RKO (cell line): ENCODE measurements at regions not wholly inside any gene's neighbourhood (a gene's known extent, or its start where the extent isn't known, plus 50 kb on each side); places are given as distances from the start of the nearest gene placed in this dataset.
"Not testable (repeated sequence)": the region's sequence is repeated elsewhere in the genome, so short reads cannot be mapped to it uniquely, and the experiment has no call there.

Experiments
- DNase-seq: peaks from one replicate; pipeline ENCODE4 v3.0.0-alpha.2; 2016; ENCODE audit warnings: low spot score

DNA sequence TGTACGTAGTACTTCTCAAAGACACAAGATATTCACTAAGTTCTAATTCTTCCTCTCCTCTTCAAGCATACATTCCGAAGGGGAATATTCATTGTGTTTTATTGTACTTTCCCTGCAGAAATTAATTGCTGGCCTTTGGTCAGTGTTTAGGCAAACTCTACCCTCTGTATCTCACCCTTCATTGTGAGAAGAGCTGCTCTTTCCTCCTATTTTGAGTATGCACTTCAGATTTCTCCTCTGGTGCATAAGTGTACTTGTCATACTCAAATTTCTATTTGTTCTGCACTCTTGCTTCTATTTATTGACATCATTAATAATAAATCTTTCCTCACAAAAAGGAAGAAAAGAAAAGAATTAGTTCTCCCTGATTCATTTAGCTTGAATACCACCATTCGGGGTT is 485.4 kb upstream of the SLC8A1 start:
- no peak for DNase-seq

DNA sequence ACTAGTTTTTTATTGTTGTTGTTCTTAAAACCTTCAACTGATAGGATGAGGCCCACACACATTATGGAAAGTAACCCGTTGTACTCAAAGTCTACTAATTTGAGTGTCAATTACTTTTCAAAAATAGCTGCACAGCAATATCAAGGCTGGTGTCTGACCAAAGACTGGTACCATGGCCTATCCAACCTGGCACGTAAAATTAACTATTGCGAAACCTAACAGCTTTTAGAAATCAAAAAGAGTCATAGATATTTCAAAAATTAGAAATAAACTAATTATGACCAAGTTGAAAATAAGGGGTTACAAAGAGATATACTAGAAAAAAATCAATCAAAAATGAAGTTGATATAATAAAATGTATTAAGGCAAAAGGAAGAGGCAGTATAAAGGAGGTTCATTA is 501.5 kb upstream of the SLC8A1 start:
- DNase-seq, result no peak

DNA sequence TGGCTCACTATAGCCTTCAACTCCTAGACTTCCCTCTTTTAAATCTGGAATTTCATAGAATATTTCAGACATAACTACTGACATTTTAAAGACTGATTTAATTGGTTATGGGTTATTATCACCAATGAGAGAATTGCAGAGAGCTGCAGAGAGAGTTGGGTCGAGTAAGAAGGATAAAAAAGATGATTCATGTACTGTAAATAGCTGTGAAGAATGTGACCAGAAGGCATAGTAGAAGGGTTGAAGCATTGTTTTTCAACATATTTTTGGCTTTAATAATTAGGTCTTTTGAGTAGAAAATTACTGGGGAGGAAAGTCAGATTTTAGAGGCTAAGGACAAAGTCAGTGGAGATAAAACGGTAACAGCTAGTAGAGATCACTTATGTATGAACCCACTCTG is 503.2 kb upstream of the SLC8A1 start:
- no peak for DNase-seq

DNA sequence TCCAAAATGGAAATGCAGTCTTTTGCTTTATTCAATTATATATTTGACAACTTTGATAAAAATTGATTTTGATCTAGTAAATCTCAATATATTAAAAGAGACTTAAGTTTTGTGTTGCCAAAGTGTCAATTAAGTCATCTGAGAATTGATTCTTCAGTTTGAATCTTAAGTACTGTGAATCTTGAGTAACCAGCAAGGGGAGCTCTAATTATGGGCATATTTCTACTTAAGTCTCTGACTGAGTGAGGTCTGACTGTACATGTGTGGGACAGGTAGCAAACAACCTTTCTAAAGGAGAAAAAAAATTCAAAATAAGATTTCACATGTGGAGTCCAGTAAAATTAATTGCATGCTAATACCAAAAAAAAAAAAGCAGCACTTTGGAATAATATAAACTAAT is 503.7 kb upstream of the SLC8A1 start:
- DNase-seq, result peak; percentile 6

DNA sequence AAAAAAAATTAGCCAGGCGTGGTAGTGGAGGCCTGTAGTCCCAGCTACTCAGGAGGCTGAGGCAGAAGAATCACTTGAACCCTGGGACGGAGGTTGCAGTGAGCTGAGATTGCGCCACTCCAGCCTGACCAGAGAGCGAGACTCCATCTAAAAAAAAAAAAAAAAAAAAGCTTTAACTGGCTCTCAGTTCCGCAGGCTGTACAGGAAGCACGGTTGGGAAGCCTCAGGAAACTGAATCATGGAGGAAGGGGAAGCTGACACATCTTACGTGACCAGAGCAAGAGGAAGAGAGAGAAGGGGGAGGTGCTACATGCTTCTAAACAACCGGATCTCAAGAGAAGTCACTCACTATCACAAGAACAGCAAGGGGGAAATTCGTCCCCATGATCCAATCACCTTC is 505.6 kb upstream of the SLC8A1 start:
- DNase-seq, result peak; percentile 39

DNA sequence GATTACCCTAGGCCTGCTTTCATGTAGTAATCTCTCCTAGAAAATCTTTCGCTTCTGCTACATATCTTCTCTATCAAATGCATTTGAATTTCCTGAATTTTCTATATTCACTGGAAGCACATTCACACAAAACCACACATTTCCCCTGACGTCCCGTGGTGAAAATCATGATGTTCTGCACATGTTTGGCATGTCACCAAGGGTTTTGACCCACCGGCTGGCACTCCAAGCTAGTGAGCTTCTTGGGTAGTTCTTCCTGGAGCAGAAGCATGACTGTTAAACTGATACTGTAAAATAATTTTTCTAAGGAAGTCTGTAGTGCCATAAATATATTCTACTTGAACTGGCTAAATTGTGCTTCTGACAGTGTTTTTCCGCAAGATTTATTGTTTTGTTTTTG is 510.1 kb upstream of the SLC8A1 start:
- DNase-seq, result no peak

DNA sequence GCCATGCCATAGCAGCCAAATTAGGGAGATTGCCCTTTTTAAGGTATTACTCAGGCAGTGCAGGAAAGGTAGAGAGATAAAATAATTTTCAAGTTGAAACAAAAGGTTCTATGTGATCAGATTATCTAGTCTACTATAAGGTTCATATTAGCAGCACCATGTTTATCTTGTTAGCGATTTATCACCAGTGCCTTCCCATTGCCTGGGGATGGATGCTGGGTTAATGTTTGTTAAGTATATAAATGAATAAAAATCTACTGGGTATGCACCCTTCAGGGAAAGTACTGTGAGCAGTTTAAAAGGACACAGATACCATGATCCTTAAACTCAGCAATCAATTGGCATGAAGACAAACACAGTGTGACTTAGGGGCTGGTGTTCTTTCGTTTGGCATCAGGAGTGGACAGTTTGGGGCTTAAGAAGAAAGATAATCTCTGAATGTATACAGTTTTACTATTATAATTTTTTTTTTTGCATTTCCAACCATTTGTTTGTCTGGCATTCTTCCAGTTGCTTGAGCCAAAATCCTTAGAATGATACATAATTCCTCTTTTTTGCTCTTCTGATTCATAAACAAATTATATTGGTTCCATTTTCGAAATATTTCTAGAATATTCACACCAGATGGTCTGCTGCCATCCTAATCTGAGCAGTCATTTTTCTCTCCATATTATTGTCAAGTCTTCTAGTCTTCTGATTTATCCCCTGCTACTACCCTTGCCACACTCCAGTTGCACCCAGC is 512.8 kb upstream of the SLC8A1 start:
- no peak for DNase-seq

DNA sequence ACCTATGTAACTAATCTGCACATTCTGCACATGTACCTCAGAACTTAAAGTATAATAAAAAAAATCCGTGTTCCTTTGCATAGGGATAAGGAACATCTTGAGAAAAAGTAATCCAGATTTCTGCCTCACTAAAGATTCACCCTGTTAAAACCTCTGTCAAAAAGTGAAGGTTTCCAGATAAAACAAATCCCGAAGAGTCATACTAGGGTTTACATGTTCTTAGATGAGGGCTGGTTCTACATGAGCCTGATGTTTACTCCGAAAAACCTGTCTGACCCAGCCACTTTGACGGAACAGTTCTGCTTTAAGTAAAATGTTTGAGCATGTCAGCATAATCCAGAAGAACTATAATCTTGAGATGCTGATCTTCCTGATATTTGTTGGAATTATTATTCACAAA is 515.6 kb upstream of the SLC8A1 start:
- no peak for DNase-seq

DNA sequence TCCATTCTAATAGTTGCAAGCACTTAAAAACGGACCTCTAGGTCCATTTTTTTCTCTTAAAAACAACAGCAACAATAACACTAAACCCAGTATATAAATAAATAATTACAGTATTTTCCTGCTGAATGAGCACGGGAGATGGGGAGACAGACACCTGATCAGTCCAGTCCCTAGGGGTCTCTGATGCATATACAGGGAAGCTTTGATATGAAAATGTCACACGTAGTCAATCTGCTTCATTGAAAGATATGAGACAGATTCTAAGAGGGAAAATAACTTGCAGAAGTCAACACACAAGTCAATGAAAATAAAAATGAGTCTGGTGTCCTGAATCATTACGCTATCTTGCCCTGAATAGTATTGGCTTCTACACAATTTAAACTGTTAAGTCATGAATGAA is 523.3 kb upstream of the SLC8A1 start:
- no peak for DNase-seq

DNA sequence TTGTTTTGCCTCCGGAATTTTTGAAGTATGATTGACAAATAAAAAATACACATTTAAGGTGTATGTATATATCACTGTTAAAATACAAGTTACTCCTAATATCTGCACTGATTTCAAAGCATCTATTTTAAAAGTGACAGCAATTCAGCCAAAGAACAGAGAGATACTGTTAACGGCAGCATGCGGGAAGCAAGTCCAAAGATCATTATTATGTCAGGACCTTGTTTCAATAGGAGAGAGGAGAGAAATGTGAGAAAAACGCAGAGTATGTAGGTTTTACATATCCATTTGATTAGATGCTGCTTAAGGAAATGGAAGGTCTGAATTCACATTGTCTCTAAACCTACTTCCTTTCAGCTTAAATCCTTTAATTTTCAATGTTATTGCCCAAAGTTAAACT is 545.5 kb upstream of the SLC8A1 start:
- DNase-seq, result no peak

DNA sequence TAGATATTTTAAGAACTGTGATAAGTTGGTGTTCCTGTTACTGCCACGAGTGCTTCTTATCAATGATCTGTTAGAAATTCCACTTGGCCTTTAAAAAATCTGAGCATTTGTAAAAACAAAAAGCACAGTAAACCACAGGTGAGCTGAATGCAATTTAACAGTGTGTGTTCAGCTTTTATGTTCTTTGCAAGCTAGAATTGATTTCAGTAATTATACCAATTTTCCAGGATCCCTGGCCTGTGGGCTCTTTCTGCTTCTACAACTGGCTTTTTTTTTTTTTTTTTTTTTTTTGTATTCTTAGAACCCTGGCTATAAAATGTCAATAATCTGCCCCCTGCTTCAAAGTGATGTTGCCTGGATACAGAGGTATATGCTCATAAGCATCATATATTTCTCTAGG is 548.5 kb upstream of the SLC8A1 start:
- DNase-seq, result no peak

DNA sequence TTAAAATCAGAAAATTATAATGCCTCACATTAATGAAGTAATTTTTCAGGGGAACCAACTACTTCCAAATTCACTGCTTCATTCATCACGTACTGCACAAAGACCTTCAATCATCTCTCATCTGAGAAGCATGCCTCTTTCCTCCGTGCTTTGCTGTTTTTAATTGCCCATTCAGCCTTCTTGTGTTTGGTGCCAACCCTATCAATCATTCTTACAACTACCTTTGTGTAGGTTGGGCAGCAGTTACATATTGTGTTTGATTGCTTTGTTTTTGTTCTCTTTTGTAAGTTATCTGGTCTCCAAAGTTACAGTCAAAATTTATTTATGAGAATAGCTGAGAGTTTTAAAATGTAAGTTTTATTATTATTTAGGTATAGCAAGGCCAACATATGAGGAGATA is 549.0 kb upstream of the SLC8A1 start:
- no peak for DNase-seq

DNA sequence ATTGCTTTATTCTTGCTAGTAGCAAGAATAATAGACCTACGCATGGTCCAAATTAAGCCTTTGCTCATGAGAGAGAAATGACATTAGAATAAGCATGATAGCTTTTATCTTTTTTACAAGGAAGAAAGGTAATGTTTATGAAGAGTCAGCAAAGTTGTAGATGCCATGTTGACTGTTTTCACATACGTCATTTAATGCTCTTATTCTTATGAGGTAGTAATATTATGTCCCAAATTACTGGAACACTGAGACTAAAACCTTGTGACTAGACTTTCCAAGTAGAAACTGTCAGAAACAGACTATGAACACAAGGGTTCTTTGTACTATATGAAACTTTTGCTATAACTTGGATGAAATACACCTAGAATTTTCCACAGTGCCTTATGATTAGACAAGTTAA is 552.8 kb upstream of the SLC8A1 start:
- no peak for DNase-seq

DNA sequence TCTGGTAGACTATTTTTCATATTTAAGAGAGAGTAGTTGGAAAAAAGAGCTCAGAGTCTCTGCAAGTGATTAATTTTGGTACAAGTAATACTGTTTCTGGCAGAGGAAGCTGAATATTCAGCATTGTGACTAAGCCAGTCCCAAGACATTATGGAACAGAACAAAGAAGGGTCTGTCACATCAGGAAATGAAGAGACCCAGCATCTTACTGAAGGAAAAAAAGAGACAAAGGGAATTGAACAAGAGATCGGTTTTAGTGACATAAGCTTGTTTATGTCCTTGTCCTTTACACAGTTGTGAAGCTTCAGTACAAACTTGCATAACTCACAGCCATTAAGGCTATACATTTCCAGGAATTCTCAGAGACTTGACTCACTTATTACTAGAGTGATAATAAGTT is 568.5 kb upstream of the SLC8A1 start:
- no peak for DNase-seq

DNA sequence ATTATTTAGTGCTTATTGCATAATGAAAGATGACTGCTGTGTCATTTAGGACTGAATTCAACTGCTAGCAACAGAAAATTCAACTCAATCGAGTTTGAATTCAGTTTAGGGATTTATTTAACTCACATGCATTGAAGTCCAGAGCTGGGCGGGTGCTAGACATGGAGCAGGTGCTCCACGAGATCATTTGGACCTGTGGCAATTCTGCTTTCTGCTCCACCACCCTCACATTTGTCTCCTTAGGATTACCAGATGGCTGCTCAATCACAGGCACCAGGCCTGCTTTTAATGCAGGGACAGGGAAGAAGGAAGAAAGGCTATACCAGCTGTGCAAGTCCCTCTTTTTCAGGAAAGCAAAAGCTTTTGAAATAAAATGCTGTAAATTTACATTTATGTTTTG is 572.9 kb upstream of the SLC8A1 start:
- DNase-seq, result no peak

DNA sequence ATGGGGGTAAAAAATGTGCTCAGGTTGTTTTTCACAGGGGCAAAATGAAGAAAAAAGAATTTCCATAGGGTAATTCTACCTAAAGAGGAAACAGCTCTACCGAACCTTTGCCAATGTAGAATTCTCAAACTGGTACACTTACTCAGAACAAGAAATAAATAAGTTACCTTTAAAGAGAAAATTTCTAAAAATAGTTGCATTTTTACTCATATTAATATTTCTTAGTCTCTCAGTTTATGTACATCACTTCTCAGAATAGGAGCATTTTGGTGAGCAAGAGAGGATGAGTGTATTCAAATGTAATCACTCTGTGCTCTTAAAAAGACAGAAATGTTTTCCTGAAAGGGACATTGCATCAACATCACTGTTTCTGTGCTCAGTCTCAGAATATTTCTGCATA is 574.7 kb upstream of the SLC8A1 start:
- DNase-seq, result no peak

DNA sequence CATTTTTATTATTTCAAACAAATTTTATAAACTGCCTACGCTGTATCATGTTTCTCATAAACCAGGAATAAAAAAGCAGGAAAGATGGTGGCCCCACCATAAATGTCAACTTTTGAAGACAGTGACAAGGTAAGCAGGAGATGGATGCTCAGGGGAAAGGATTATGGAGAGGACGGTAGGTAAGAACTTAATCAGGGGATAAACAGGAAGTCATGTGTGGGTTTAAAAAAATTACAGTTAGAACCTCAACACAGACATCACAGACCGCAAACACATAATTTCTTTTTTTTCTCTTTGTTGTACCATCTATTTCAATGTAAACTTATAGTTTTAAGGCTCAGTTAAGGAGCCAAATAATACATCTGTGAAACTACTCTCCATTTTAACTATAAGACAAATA is 575.2 kb upstream of the SLC8A1 start:
- DNase-seq, result no peak

DNA sequence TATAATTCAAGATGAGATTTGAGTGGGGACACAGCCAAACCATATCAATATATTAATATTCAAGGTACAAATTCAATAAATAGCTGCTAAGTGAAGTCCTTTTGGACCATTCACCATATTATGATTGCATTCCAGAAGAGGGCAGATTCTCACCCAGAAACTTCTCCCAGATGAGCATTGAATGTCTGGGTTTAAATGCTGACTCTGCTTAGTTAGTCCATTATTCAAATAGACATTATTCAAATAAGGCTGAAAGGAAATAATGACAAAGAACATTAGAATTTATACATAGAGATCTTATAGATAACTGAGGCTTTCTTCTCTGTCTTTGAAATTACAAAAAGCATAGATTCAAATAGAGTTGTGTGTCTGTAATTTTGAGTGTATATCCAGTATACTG is 579.4 kb upstream of the SLC8A1 start:
- DNase-seq, result no peak

DNA sequence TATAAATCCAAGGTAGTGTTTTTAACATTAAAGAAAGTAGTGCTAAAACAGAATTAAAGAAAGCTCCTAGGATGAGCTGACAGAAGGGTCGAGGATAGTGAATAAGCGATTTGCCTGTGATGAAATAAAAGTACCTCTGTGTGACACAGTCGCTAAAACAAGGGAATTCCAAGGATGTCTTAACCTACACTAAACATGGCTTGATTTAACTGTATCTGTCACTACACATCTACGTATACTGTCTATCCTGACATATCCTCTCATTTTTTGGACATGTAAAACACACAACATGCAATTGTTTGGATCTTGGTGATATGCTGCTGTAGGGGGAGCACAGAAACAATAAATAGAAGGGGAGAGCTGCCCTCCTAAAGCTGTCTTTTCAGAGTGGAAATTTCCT is 580.8 kb upstream of the SLC8A1 start:
- no peak for DNase-seq

DNA sequence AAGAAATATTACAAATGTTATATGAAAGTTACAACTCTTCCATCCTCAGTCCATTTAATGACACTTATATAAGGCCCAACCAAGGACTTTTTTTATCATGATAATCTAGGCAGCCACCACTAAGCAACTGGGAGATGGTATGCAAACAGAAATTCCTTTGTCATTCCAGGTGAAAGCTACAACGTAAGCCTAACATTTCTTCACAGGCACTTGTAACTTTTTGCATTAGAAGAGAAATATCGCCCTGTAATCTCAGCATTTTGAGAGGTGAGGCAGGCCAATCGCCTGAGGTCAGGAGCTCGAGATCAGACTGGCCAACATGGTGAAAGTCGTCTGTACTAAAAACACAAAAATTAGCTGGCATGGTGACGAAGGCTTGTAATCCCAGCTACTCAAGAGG is 581.2 kb upstream of the SLC8A1 start:
- no peak for DNase-seq

DNA sequence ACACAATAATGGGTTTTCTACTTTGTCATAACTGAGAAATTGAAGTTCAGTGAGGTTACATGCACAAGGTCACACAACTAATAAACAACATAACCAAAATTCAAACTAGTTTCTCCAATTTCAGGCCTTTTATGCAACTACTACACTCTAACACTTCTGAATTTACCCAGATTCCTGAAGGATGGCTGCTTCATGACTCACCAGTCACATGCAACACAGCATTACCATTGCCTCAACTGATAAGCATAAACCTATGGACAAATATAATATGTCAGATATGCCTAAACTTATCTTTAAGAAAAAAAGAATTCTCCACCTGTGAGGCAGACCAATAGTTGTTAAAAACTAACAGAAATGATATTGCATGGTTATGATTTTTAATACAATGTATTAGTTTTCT is 586.5 kb upstream of the SLC8A1 start:
- no peak for DNase-seq

DNA sequence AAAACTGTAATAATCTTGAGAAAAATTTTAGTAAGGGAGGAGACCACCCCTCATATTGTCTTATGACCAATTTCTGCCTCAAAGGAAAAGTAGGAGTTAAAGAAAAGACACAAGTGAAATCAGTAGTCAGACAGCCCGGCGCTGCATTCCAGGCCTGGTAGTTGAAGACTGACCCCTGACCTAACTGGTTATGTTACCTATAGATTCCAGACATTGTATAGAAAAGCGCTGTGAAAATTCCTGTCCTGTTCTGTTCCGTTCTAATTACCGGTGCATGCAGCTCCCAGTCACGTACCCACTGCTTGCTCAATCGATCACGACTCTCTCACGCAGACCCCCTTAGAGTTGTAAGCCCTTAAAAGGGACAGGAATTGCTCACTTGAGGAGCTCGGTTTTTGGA is 587.9 kb upstream of the SLC8A1 start:
- not testable (repeated sequence) for DNase-seq

DNA sequence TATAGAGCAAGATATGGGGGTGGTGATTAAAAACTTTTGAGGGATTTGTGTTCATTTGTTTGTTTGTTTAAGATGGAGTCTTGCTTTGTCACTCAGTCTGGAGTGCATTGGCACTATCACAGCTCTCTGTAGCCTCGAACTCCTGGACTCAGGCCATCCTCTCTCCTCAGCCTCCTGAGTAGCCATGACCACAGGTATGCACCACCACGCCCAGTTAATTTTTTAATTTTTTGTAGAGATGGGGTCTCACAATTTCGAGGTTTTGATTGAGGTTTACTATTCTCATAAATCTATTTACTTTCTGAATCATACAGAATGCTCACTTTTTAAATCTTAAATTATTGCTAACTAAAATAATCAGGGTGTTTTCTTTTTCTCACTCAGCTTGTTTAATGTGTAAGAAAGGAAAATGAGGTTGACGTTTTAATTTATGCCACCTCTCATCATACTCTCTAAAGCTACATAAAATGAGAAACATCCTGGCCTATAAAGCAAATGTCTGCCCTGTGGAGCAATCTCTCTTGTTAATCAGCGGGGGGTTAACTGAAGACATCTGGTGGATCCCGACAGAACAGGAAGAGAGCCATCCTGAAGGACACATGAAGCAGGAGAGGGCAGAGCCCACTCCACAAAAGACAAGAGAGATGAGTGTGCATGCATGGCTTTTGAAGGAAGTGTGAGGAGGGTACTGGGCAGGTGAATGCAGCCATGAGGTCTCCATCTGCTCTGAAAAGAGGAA is 589.1 kb upstream of the SLC8A1 start:
- no peak for DNase-seq

DNA sequence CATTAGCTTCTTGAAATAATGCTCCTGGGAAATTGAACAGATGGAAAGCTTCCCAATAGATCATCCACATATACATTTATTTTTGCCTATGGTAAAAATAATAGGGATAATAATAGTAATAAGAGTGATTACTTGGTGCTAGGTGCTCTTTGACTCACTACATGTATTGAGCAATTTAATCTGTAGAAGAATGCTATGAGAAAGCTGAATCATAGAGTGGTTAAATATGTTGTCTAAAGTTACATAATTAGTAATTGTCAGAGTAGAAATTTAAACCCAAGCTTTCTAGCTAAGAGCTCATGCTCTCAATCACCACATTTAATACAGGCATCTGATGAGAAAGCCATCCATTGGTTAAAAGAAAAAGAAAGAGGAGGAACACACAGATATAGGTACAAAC is 590.5 kb upstream of the SLC8A1 start:
- no peak for DNase-seq
